Stimulated activated naive B cell treated with anti-CD40 and anti-IgM and Interleukin-4, amounts not matched to agents 10 μg/mL and 1 μg/mL and 100 μg/mL, for 72 hours (primary cell): ENCODE measurements at regions not wholly inside any gene's neighbourhood (a gene's known extent, or its start where the extent isn't known, plus 50 kb on each side); places are given as distances from the start of the nearest gene placed in this dataset.

ENCODE experiments used
- ATAC-seq, 2 donors: fragments of 150-1000 bp; cut with Tn5 transposase; replicated peaks; 2 replicates each; pipeline ENCODE4 v1.10.0; 2021; ENCODE audit warnings: moderate library complexity in 1 of 2
- DNase-seq: peaks from one replicate; pipeline ENCODE4 v3.0.0; 2021
- H3K27ac Mint-ChIP-seq: one replicate; pipeline ENCODE4 v1.8.0; 2022; ENCODE audit warnings: mild to moderate bottlenecking, mixed read lengths
- H3K27me3 Mint-ChIP-seq, 2 donors: one replicate each; pipeline ENCODE4 v1.8.0; 2022; ENCODE audit warnings: mixed read lengths in 2 of 2
- H3K36me3 Mint-ChIP-seq, 2 donors: one replicate each; pipeline ENCODE4 v1.8.0; 2022; ENCODE audit warnings: mixed read lengths in 2 of 2, mild to moderate bottlenecking in 1 of 2
- H3K4me1 Mint-ChIP-seq, 2 donors: one replicate each; pipeline ENCODE4 v1.8.0; 2022; ENCODE audit warnings: mixed read lengths in 2 of 2, mild to moderate bottlenecking in 1 of 2
- H3K4me3 Mint-ChIP-seq, 2 donors: one replicate each; pipeline ENCODE4 v1.8.0; 2022; ENCODE audit warnings: mild to moderate bottlenecking in 2 of 2, mixed read lengths in 2 of 2, moderate library complexity in 1 of 2
- H3K9me3 Mint-ChIP-seq, 2 donors: one replicate each; pipeline ENCODE4 v1.8.0; 2022; ENCODE audit warnings: mixed read lengths in 2 of 2, mild to moderate bottlenecking in 1 of 2

GRCh38 chr5:153122403-153122802 is 368.1 kb upstream of the GRIA1 start:
- no peaks in the 10 kb centered on the region for H3K27me3 Mint-ChIP-seq
- no peak overlapping the region for H3K4me3 Mint-ChIP-seq
- H3K9me3 Mint-ChIP-seq, result peaks cover 4 to 8% of the 10 kb centered on the region in 2 donors
- no peak overlapping the region for H3K27ac Mint-ChIP-seq
- DNase-seq (no peak), ATAC-seq (no peak)
- no peaks in the 10 kb centered on the region for H3K4me1 Mint-ChIP-seq
- H3K36me3 Mint-ChIP-seq, result no peaks in the 10 kb centered on the region

GRCh38 chr5:153130296-153130695 is 360.2 kb upstream of the GRIA1 start:
- Mint-ChIP-seq H3K4me1 (no peaks in the 10 kb centered on the region), H3K9me3 (no peaks in the 10 kb centered on the region), H3K36me3 (no peaks in the 10 kb centered on the region), H3K27ac (no peak overlapping the region), H3K4me3 (no peak overlapping the region), H3K27me3 (no peaks in the 10 kb centered on the region)
- no peak for ATAC-seq
- no peak for DNase-seq

GRCh38 chr5:153135411-153135810 is 355.1 kb upstream of the GRIA1 start:
- Mint-ChIP-seq H3K36me3 (no peaks in the 10 kb centered on the region), H3K4me1 (no peaks in the 10 kb centered on the region), H3K27ac (no peak overlapping the region), H3K4me3 (no peak overlapping the region), H3K9me3 (peaks cover 2 to 4% of the 10 kb centered on the region in 2 donors), H3K27me3 (no peaks in the 10 kb centered on the region)
- DNase-seq (no peak), ATAC-seq (no peak)

- Mint-ChIP-seq H3K4me1 (no peaks in the 10 kb centered on the region), H3K4me3 (no peak overlapping the region), H3K27ac (no peak overlapping the region), H3K27me3 (no peaks in the 10 kb centered on the region), H3K36me3 (no peaks in the 10 kb centered on the region), H3K9me3 (peaks cover 2 to 4% of the 10 kb centered on the region in 2 donors)
- DNase-seq (no peak), ATAC-seq (no peak)
These were observed 353.4 kb upstream of the GRIA1 start for GRCh38 chr5:153136910-153137614.

GRCh38 chr5:153147891-153148623 is 342.4 kb upstream of the GRIA1 start:
- Mint-ChIP-seq H3K27ac (no peak overlapping the region), H3K27me3 (no peaks in the 10 kb centered on the region), H3K4me3 (no peak overlapping the region), H3K36me3 (peaks cover 0 to 4% of the 10 kb centered on the region in 2 donors), H3K9me3 (peaks cover 8 to 12% of the 10 kb centered on the region in 2 donors), H3K4me1 (no peaks in the 10 kb centered on the region)
- no peak for DNase-seq
- ATAC-seq, result peak; percentile 22 to 49

- ATAC-seq (no peak), DNase-seq (no peak)
- H3K4me1 Mint-ChIP-seq, result no peaks in the 10 kb centered on the region
- no peak overlapping the region for H3K4me3 Mint-ChIP-seq
- peaks cover 6 to 14% of the 10 kb centered on the region in 2 donors for H3K9me3 Mint-ChIP-seq
- no peak overlapping the region for H3K27ac Mint-ChIP-seq
- H3K27me3 Mint-ChIP-seq, result no peaks in the 10 kb centered on the region
- peaks cover 0 to 3% of the 10 kb centered on the region in 2 donors for H3K36me3 Mint-ChIP-seq
These were observed 341.9 kb upstream of the GRIA1 start for GRCh38 chr5:153148624-153148976.

- ATAC-seq (no peak), DNase-seq (no peak)
- H3K36me3 Mint-ChIP-seq, result no peaks in the 10 kb centered on the region
- H3K27me3 Mint-ChIP-seq, result no peaks in the 10 kb centered on the region
- H3K9me3 Mint-ChIP-seq, result peaks cover 0 to 13% of the 10 kb centered on the region in 2 donors
- H3K4me3 Mint-ChIP-seq, result no peak overlapping the region
- H3K27ac Mint-ChIP-seq, result no peak overlapping the region
- no peaks in the 10 kb centered on the region for H3K4me1 Mint-ChIP-seq
These were observed 338.9 kb upstream of the GRIA1 start for GRCh38 chr5:153151558-153151957.

- DNase-seq (no peak), ATAC-seq (no peak)
- no peak overlapping the region for H3K4me3 Mint-ChIP-seq
- H3K9me3 Mint-ChIP-seq, result peaks cover 0 to 15% of the 10 kb centered on the region in 2 donors
- H3K27me3 Mint-ChIP-seq, result no peaks in the 10 kb centered on the region
- no peak overlapping the region for H3K27ac Mint-ChIP-seq
- H3K4me1 Mint-ChIP-seq, result no peaks in the 10 kb centered on the region
- H3K36me3 Mint-ChIP-seq, result no peaks in the 10 kb centered on the region
These were observed 337.4 kb upstream of the GRIA1 start for GRCh38 chr5:153153086-153153485.

GRCh38 chr5:153157156-153157555 is 333.3 kb upstream of the GRIA1 start:
- Mint-ChIP-seq H3K4me3 (no peak overlapping the region), H3K27ac (no peak overlapping the region), H3K4me1 (no peaks in the 10 kb centered on the region), H3K9me3 (peaks cover 0 to 8% of the 10 kb centered on the region in 2 donors), H3K27me3 (no peaks in the 10 kb centered on the region), H3K36me3 (no peaks in the 10 kb centered on the region)
- no peak for ATAC-seq
- DNase-seq, result no peak

GRCh38 chr5:153158608-153159007 is 331.9 kb upstream of the GRIA1 start:
- no peaks in the 10 kb centered on the region for H3K36me3 Mint-ChIP-seq
- no peak overlapping the region for H3K27ac Mint-ChIP-seq
- no peaks in the 10 kb centered on the region for H3K4me1 Mint-ChIP-seq
- no peaks in the 10 kb centered on the region for H3K27me3 Mint-ChIP-seq
- H3K4me3 Mint-ChIP-seq, result no peak overlapping the region
- DNase-seq (no peak), ATAC-seq (no peak)
- peaks cover 0 to 6% of the 10 kb centered on the region in 2 donors for H3K9me3 Mint-ChIP-seq

- no peak overlapping the region for H3K27ac Mint-ChIP-seq
- no peak for DNase-seq
These were observed 330.9 kb upstream of the GRIA1 start for GRCh38 chr5:153159616-153160015.

GRCh38 chr5:153168241-153168640 is 322.2 kb upstream of the GRIA1 start:
- no peak for DNase-seq

More at GRCh38 chr5:153159616-153160015, 330.9 kb upstream of the GRIA1 start:
- Mint-ChIP-seq H3K36me3 (no peaks in the 10 kb centered on the region), H3K4me1 (no peaks in the 10 kb centered on the region), H3K4me3 (no peak overlapping the region), H3K27me3 (no peaks in the 10 kb centered on the region), H3K9me3 (peaks cover 0 to 4% of the 10 kb centered on the region in 2 donors)
- ATAC-seq, result no peak

GRCh38 chr5:153187503-153187902 is 303.0 kb upstream of the GRIA1 start:
- Mint-ChIP-seq H3K4me1 (no peaks in the 10 kb centered on the region), H3K9me3 (peaks cover 14 to 19% of the 10 kb centered on the region in 2 donors), H3K27ac (no peak overlapping the region), H3K4me3 (no peak overlapping the region), H3K27me3 (no peaks in the 10 kb centered on the region), H3K36me3 (no peaks in the 10 kb centered on the region)
- DNase-seq (no peak), ATAC-seq (no peak)

More at GRCh38 chr5:153168241-153168640, 322.2 kb upstream of the GRIA1 start:
- peaks cover 3 to 5% of the 10 kb centered on the region in 2 donors for H3K9me3 Mint-ChIP-seq
- H3K4me1 Mint-ChIP-seq, result no peaks in the 10 kb centered on the region
- ATAC-seq, result no peak
- no peak overlapping the region for H3K27ac Mint-ChIP-seq
- no peaks in the 10 kb centered on the region for H3K36me3 Mint-ChIP-seq
- H3K27me3 Mint-ChIP-seq, result no peaks in the 10 kb centered on the region
- H3K4me3 Mint-ChIP-seq, result no peak overlapping the region

- Mint-ChIP-seq H3K27me3 (no peaks in the 10 kb centered on the region), H3K27ac (no peak overlapping the region), H3K36me3 (no peaks in the 10 kb centered on the region), H3K4me3 (no peak overlapping the region), H3K4me1 (no peaks in the 10 kb centered on the region), H3K9me3 (peaks cover 0 to 2% of the 10 kb centered on the region in 2 donors)
- no peak for DNase-seq
- no peak for ATAC-seq
These were observed 284.1 kb upstream of the GRIA1 start for GRCh38 chr5:153206361-153206760.

- no peak overlapping the region for H3K4me3 Mint-ChIP-seq
- DNase-seq (no peak), ATAC-seq (no peak)
- H3K9me3 Mint-ChIP-seq, result peaks cover 0 to 2% of the 10 kb centered on the region in 2 donors
- no peak overlapping the region for H3K27ac Mint-ChIP-seq
- H3K27me3 Mint-ChIP-seq, result no peaks in the 10 kb centered on the region
- no peaks in the 10 kb centered on the region for H3K4me1 Mint-ChIP-seq
- H3K36me3 Mint-ChIP-seq, result no peaks in the 10 kb centered on the region
These were observed 281.5 kb upstream of the GRIA1 start for GRCh38 chr5:153209016-153209415.
